ENCODE measurements at regions not wholly inside any gene's neighbourhood (a gene's known extent, or its start where the extent isn't known, plus 50 kb on each side); places are given as distances from the start of the nearest gene placed in this dataset.

DNA sequence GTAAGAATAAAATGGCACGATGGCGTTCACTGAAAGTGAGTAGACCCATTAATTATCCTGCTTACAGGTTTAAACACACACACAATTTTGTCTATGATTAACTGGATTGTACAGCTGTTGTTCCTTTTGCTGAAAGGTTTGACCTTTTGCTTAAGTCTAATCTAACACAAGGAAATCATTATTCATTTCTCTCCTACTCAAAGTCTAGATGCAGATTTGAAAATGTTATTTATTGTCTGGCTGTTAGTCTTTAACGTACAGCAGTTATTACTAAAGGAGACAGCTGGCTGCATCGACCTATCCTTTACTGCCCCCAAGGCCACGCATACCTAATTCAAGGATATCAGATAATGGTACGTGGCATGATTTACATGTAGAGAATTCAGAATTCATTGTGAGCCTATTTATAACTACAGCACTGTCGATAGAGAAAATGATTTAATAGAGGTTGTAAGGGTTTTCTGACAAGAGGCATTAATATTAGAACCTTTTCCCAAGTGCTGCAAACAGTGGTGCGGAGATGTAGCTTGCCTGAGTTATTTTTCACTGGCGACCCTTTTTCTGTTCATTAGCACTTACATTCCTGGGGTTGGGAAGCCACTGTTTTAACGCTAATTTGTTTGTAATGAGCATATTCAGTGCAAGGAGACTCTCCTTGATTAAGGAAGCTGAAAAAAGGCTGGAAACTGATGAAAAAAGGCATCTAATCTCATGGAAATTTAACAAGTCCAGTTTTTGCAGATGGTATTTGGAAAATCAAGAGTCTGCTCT lies 368.4 kb upstream of the GRAMD2B start:
- TF ChIP-seq, protein P1, sequence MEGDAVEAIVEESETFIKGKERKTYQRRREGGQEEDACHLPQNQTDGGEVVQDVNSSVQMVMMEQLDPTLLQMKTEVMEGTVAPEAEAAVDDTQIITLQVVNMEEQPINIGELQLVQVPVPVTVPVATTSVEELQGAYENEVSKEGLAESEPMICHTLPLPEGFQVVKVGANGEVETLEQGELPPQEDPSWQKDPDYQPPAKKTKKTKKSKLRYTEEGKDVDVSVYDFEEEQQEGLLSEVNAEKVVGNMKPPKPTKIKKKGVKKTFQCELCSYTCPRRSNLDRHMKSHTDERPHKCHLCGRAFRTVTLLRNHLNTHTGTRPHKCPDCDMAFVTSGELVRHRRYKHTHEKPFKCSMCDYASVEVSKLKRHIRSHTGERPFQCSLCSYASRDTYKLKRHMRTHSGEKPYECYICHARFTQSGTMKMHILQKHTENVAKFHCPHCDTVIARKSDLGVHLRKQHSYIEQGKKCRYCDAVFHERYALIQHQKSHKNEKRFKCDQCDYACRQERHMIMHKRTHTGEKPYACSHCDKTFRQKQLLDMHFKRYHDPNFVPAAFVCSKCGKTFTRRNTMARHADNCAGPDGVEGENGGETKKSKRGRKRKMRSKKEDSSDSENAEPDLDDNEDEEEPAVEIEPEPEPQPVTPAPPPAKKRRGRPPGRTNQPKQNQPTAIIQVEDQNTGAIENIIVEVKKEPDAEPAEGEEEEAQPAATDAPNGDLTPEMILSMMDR (IDR thresholded peaks at IDR 0.05), result no peak
- no peak for TF ChIP-seq POLR2A (IDR thresholded peaks at IDR 0.05)
